ENCODE measurements at regions not wholly inside any gene's neighbourhood (a gene's known extent, or its start where the extent isn't known, plus 50 kb on each side); places are given as distances from the start of the nearest gene placed in this dataset.

DNA sequence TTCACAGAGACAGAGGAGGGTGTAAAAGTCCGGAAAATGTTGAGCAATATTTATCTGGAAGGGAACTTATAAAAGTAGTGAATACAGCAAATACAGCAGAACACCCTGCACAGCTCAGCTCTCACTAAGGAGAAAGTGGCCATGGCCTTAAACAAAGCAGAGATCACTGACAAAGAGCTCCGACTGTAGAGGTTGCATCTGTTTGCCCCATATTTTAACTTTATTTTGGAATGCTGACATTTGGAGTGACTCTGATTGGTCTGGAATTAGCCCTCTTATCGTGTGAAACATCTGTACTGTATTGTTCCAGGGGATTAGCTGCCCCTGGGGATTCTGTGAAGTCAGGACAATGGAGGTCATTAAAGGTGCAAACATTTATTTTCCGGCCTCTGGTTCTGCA lies 1275.7 kb upstream of the FLRT2 start:
- H3K4me3 ChIP-seq: no peak overlapping the region
- no peaks in the 10 kb centered on the region for H3K4me1 ChIP-seq
- no peak overlapping the region for H3K27ac ChIP-seq
- H3K27me3 ChIP-seq: no peaks in the 10 kb centered on the region
- DNase-seq (ENCODE audit: extremely low spot score in 2 of 2): no peak
- no peaks in the 10 kb centered on the region for H3K9me3 ChIP-seq
- H3K36me3 ChIP-seq: no peaks in the 10 kb centered on the region
- TF ChIP-seq, protein P1, sequence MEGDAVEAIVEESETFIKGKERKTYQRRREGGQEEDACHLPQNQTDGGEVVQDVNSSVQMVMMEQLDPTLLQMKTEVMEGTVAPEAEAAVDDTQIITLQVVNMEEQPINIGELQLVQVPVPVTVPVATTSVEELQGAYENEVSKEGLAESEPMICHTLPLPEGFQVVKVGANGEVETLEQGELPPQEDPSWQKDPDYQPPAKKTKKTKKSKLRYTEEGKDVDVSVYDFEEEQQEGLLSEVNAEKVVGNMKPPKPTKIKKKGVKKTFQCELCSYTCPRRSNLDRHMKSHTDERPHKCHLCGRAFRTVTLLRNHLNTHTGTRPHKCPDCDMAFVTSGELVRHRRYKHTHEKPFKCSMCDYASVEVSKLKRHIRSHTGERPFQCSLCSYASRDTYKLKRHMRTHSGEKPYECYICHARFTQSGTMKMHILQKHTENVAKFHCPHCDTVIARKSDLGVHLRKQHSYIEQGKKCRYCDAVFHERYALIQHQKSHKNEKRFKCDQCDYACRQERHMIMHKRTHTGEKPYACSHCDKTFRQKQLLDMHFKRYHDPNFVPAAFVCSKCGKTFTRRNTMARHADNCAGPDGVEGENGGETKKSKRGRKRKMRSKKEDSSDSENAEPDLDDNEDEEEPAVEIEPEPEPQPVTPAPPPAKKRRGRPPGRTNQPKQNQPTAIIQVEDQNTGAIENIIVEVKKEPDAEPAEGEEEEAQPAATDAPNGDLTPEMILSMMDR (IDR thresholded peaks at IDR 0.05): no peak
- peak in 1 of 2 donors; percentile 22 for TF ChIP-seq POLR2AphosphoS5 (IDR thresholded peaks at IDR 0.05; ENCODE audit: insufficient read depth in 1 of 2, low read depth in 1 of 2)
- no peak for TF ChIP-seq POLR2A (IDR thresholded peaks at IDR 0.05)
- intact Hi-C loops (cut with DNase I): no loop called here

DNA sequence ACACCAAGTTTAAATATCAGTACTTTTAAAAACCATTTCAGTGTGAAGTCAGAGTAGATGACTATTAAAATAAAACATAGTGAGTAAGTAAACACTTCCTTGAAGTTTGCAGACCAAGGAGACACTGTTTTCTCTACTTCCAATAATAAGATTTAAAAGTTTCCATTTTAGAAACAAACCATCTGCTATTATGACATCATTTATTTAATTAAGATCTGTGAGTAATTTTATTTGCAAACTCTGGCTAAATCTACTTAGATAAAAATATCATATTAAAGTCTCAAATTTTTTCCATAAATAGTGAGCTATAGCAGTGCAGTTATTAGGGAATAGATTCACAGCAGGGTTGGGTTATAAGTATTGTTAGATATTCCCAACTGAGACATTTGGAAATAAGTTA lies 1267.0 kb upstream of the FLRT2 start:
- Histone ChIP-seq H3K4me1 (no peaks in the 10 kb centered on the region), H3K27ac (no peak overlapping the region), H3K9me3 (no peaks in the 10 kb centered on the region), H3K4me3 (no peak overlapping the region), H3K27me3 (no peaks in the 10 kb centered on the region), H3K36me3 (no peaks in the 10 kb centered on the region)
- intact Hi-C loops (cut with DNase I): no loop called here
- no peak for DNase-seq (ENCODE audit: extremely low spot score in 2 of 2)
- TF ChIP-seq, protein P1 (IDR thresholded peaks at IDR 0.05): no peak
- TF ChIP-seq POLR2A (IDR thresholded peaks at IDR 0.05) (no peak), POLR2AphosphoS5 (IDR thresholded peaks at IDR 0.05; ENCODE audit: insufficient read depth in 1 of 2, low read depth in 1 of 2) (no peak)

DNA sequence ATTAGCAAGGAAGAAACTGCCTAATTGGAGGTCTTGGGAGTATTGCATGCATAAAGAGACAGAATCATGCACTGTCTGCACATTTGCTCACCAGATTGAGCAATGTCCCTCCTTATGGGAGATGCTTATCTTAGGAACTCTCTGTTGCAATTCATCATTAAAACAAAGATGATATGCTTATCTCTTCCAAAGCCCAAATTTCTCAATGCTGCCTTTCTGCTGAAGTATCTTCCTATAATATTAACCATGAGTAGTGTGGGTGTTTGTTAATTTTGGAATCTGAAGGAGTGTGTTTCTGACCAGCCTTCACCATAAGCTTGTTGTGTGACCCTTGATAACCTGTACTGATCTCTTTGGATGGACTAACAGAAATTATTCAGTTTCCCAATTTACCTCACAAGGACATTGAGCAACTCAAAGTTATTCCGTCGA lies 1257.6 kb upstream of the FLRT2 start:
- no peak for TF ChIP-seq POLR2A (IDR thresholded peaks at IDR 0.05)
- TF ChIP-seq POLR2AphosphoS5 (IDR thresholded peaks at IDR 0.05; ENCODE audit: insufficient read depth in 1 of 2, low read depth in 1 of 2): no peak
- TF ChIP-seq, protein P1 (IDR thresholded peaks at IDR 0.05): no peak
- no peak overlapping the region for H3K4me3 ChIP-seq
- H3K4me1 ChIP-seq: no peaks in the 10 kb centered on the region
- H3K36me3 ChIP-seq: no peaks in the 10 kb centered on the region
- no peaks in the 10 kb centered on the region for H3K27me3 ChIP-seq
- no peaks in the 10 kb centered on the region for H3K9me3 ChIP-seq
- H3K27ac ChIP-seq: no peak overlapping the region
- intact Hi-C loops (cut with DNase I): no loop called here
- DNase-seq (ENCODE audit: extremely low spot score in 2 of 2): no peak

DNA sequence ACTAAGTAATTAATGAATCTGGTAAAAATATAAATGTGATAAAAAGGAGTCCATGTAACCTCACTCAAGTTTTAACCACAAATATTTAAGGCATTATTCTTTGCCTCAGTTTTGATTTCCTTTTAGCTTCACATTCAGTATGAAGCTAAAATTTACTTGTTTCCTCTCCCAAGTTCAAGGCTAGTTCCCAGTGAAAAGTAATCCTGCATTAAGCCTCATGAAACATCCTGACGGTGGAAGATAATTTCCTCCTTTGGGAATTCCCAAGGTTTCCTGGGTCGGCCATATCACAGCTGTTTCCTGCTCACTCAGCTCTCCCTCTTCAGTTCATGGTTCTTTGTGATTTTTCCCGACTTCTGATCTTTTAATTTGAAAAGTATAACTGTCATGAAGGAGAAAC lies 1256.8 kb upstream of the FLRT2 start:
- H3K4me3 ChIP-seq: no peak overlapping the region
- H3K36me3 ChIP-seq: no peaks in the 10 kb centered on the region
- H3K27me3 ChIP-seq: no peaks in the 10 kb centered on the region
- H3K4me1 ChIP-seq: no peaks in the 10 kb centered on the region
- DNase-seq (ENCODE audit: extremely low spot score in 2 of 2): no peak
- intact Hi-C loops (cut with DNase I): no loop called here
- no peak overlapping the region for H3K27ac ChIP-seq
- TF ChIP-seq POLR2A (IDR thresholded peaks at IDR 0.05) (no peak), POLR2AphosphoS5 (IDR thresholded peaks at IDR 0.05; ENCODE audit: insufficient read depth in 1 of 2, low read depth in 1 of 2) (no peak)
- TF ChIP-seq, protein P1 (IDR thresholded peaks at IDR 0.05): no peak
- H3K9me3 ChIP-seq: no peaks in the 10 kb centered on the region

- Histone ChIP-seq H3K4me3 (no peak overlapping the region), H3K9me3 (no peaks in the 10 kb centered on the region), H3K4me1 (no peaks in the 10 kb centered on the region), H3K36me3 (no peaks in the 10 kb centered on the region), H3K27me3 (no peaks in the 10 kb centered on the region), H3K27ac (no peak overlapping the region)
- TF ChIP-seq POLR2AphosphoS5 (IDR thresholded peaks at IDR 0.05; ENCODE audit: insufficient read depth in 1 of 2, low read depth in 1 of 2): no peak
- TF ChIP-seq, protein P1 (IDR thresholded peaks at IDR 0.05): no peak
- TF ChIP-seq POLR2A (IDR thresholded peaks at IDR 0.05): no peak
- intact Hi-C loops (cut with DNase I): no loop called here
- no peak for DNase-seq (ENCODE audit: extremely low spot score in 2 of 2)
Observed at GRCh38 chr14:84282618-84283017, 1247.3 kb upstream of the FLRT2 start.

Measured in vagina (tissue), 2 donors.